Skin epidermis (tissue), 12 donors: ENCODE measurements at regions not wholly inside any gene's neighbourhood (a gene's known extent, or its start where the extent isn't known, plus 50 kb on each side); places are given as distances from the start of the nearest gene placed in this dataset.
A peak's percentile ranks its signal among the peaks of the same experiment; 100 is the strongest.

Experiments
- H3K27ac ChIP-seq, 21 experiments: fragments of 200-600 bp; sonication (generic) in 11 of 21; one replicate each; pipeline ENCODE4 v1.5.0; 2020; ENCODE audit warnings: mild to moderate bottlenecking in 3 of 21, inconsistent platforms in 2 of 21, moderate library complexity in 2 of 21
- H3K4me3 ChIP-seq, 7 experiments: fragments of 200-600 bp; sonication (generic) in 2 of 7; one replicate each; pipeline ENCODE4 v1.5.0; 2020; ENCODE audit warnings: inconsistent platforms in 2 of 7, mild to moderate bottlenecking in 2 of 7, moderate library complexity in 1 of 7

GRCh38 chr7:148472406-148472805, 118.2 kb upstream of the C7orf33 start:
- H3K4me3 ChIP-seq, result no peak overlapping the region
- no peak overlapping the region for H3K27ac ChIP-seq

GRCh38 chr7:148473703-148474480, 116.7 kb upstream of the C7orf33 start:
- Histone ChIP-seq H3K27ac (no peak overlapping the region), H3K4me3 (no peak overlapping the region)

GRCh38 chr7:148474481-148475025, 116.0 kb upstream of the C7orf33 start:
- no peak overlapping the region for H3K4me3 ChIP-seq
- H3K27ac ChIP-seq, result no peak overlapping the region

- Histone ChIP-seq H3K4me3 (no peak overlapping the region), H3K27ac (no peak overlapping the region)
These were observed 112.0 kb upstream of the C7orf33 start for GRCh38 chr7:148478551-148478950.

GRCh38 chr7:148480479-148481146, 110.0 kb upstream of the C7orf33 start:
- Histone ChIP-seq H3K27ac (peak overlapping the region in 1 of 21 experiments; percentile 20), H3K4me3 (no peak overlapping the region)

- H3K27ac ChIP-seq, result peak overlapping the region in 2 of 21 experiments; percentile 20 to 29
- no peak overlapping the region for H3K4me3 ChIP-seq
These were observed 109.4 kb upstream of the C7orf33 start for GRCh38 chr7:148481147-148481526.

- peak overlapping the region in 1 of 21 experiments; percentile 29 for H3K27ac ChIP-seq
- no peak overlapping the region for H3K4me3 ChIP-seq
These were observed 108.5 kb upstream of the C7orf33 start for GRCh38 chr7:148481971-148482626.

GRCh38 chr7:148483515-148484308, 106.9 kb upstream of the C7orf33 start:
- Histone ChIP-seq H3K4me3 (no peak overlapping the region), H3K27ac (no peak overlapping the region)

- Histone ChIP-seq H3K27ac (no peak overlapping the region), H3K4me3 (no peak overlapping the region)
These were observed 106.1 kb upstream of the C7orf33 start for GRCh38 chr7:148484486-148484885.

- Histone ChIP-seq H3K27ac (no peak overlapping the region), H3K4me3 (no peak overlapping the region)
These were observed 104.9 kb upstream of the C7orf33 start for GRCh38 chr7:148485618-148486017.

- H3K4me3 ChIP-seq, result no peak overlapping the region
- no peak overlapping the region for H3K27ac ChIP-seq
These were observed 103.6 kb upstream of the C7orf33 start for GRCh38 chr7:148486937-148487336.

GRCh38 chr7:148487912-148488311, 102.7 kb upstream of the C7orf33 start:
- Histone ChIP-seq H3K27ac (no peak overlapping the region), H3K4me3 (no peak overlapping the region)

- H3K27ac ChIP-seq, result no peak overlapping the region
- no peak overlapping the region for H3K4me3 ChIP-seq
These were observed 100.9 kb upstream of the C7orf33 start for GRCh38 chr7:148489678-148490077.

- no peak overlapping the region for H3K4me3 ChIP-seq
- no peak overlapping the region for H3K27ac ChIP-seq
These were observed 98.3 kb upstream of the C7orf33 start for GRCh38 chr7:148492157-148492860.

- H3K27ac ChIP-seq, result no peak overlapping the region
- H3K4me3 ChIP-seq, result no peak overlapping the region
These were observed 95.0 kb upstream of the C7orf33 start for GRCh38 chr7:148495605-148496004.

GRCh38 chr7:148500978-148501377, 89.6 kb upstream of the C7orf33 start:
- H3K4me3 ChIP-seq, result no peak overlapping the region
- no peak overlapping the region for H3K27ac ChIP-seq

- H3K27ac ChIP-seq, result no peak overlapping the region
- H3K4me3 ChIP-seq, result no peak overlapping the region
These were observed 86.6 kb upstream of the C7orf33 start for GRCh38 chr7:148503900-148504487.

- H3K27ac ChIP-seq, result no peak overlapping the region
- H3K4me3 ChIP-seq, result no peak overlapping the region
These were observed 84.8 kb upstream of the C7orf33 start for GRCh38 chr7:148505645-148506375.
